ENCODE measurements at regions not wholly inside any gene's neighbourhood (a gene's known extent, or its start where the extent isn't known, plus 50 kb on each side); places are given as distances from the start of the nearest gene placed in this dataset.
"Not testable (repeated sequence)": the region's sequence is repeated elsewhere in the genome, so short reads cannot be mapped to it uniquely, and the experiment has no call there.

DNA sequence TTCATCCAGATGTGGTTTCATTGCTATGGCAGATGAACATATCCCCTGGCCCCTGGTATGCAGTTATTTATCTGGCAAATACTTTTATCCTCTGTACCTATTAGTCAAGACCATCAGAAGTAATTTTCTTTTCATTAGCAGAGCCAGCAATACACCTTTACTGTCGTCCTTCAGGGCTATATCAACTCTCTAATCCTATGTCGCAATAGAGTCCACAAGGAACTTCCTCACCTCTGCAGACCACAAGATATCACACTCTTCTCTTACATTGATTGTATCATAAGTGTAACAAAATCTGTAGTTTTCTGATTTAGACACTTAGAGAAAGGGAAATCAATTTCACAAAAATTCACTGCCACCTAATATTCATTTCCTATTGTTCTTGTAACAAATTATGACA is 252.9 kb upstream of the DCC start:
- no peak for ATAC-seq

GRCh38 chr18:52090005-52090404 is 250.0 kb upstream of the DCC start:
- ATAC-seq: no peak

GRCh38 chr18:52093171-52093570 is 246.8 kb upstream of the DCC start:
- ATAC-seq: no peak

GRCh38 chr18:52118684-52119083 is 221.3 kb upstream of the DCC start:
- no peak for ATAC-seq

GRCh38 chr18:52130624-52131301 is 209.2 kb upstream of the DCC start:
- no peak for ATAC-seq

DNA sequence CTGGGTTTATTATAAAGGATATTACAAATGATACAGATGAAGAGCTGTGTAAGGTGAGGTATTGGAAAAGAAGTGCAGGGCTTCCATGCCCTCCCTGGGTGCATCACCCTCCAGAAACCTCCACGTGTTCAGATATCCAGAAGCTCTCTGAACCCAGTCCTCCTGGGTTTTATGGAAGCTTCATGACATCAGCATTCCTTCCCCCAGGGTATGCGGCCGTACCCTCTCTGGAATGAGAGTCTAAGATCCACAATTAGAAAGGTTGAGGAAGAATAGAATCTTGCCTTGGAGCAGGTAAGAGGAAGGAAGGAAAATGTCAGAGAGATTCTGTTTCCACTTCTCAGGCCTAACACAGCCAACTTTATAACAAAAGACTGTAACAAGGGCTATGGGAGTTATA is 208.2 kb upstream of the DCC start:
- ATAC-seq: no peak

DNA sequence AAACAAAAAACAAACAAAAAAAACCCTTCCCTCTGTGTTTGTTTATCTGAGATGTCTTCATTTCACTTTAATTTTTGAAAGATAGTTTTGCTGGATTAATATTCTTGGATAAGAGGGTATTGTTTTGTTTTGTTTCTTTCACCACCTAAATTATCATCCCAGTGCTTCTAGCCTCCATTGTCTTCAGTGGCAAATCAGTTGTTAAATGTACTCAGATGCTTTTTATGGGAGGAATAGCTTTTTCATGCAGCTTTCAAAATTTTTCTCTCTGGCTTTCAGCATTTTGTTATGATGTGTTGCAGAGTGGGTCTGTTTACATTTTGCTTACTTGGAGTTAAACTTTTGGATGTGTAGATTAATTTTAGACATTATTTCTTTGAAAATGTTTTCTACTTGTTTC is 203.5 kb upstream of the DCC start:
- no peak for ATAC-seq

GRCh38 chr18:52140986-52141385 is 199.0 kb upstream of the DCC start:
- ATAC-seq: no peak

- no peak for ATAC-seq
These were observed 189.9 kb upstream of the DCC start for GRCh38 chr18:52150050-52150449.

DNA sequence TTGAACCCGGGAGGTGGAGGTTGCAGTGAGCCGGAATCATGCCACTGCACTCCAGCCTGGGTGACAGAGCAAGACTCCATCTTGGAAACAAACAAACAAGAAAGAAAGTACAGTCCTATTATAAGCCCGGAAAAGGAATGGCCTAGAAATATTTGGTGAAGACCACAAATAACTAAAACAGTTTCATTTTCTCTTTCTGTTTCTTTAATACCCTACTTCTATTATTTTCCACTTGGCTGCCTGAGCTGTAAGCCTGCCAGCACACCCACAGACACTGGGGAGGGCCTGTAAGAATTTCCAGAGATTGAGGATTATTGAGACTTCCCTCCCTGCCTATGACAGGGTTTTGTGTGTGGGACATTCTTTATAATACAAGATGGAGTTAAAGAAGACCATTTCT is 188.0 kb upstream of the DCC start:
- no peak for ATAC-seq

GRCh38 chr18:52156166-52156565 is 183.8 kb upstream of the DCC start:
- ATAC-seq: no peak

- no peak for ATAC-seq
These were observed 179.4 kb upstream of the DCC start for GRCh38 chr18:52160636-52161035.

DNA sequence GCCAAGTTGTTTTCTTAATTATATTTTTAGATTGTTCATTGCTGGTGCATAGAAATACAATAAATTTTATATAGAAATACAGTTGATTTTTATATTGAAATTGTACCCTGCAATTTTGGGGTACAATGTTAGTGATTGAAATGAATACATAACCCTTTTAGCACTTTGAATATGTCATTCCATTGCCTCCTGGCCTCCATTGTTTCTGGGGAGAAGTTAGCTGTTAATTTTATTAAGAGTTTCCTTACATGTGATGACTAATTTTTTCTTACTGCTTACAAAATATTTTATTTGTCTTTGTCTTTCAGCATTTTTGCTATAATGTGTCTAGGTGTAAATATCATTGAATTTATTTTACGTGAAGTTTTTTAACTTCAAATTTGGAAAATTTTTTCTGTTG is 176.5 kb upstream of the DCC start:
- ATAC-seq: no peak

DNA sequence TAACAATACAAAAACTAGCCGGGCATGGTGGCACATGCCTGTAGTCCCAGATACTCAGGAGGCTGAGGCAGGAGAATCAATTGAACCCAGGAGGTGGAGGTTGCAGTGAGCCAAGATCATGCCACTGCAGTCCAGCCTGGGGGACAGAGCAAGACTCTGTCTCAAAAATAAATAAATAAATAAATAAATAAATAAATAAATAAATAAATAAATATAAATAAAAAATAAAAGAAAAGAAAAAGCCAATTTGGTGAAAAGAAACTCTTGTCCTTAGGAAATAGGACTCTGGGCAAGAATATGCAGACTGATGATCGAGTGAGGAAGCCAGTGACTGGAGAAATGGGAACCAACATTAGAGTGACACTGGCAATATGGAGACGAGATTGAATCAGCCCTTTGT is 171.9 kb upstream of the DCC start:
- not testable (repeated sequence) for ATAC-seq

DNA sequence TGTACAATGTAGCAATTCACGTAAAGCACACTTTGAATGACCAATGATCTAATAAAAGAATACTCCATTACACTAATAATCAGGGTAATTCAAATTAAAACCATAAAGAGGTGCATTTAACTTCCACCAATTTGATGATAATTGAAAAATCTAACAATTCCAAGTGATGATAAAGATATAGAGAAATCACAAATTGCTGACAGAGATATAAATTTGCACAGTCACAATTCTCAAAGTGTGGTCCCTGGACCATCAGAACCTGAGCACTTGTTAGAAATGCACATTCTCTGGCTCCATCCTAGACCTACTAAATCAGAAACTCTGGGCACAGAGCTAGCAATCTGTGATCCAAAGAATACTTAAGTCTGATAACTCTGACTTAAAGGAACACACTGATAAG is 165.8 kb upstream of the DCC start:
- no peak for ATAC-seq

GRCh38 chr18:52175406-52175805 is 164.6 kb upstream of the DCC start:
- no peak for ATAC-seq

GRCh38 chr18:52183107-52183506 is 156.9 kb upstream of the DCC start:
- ATAC-seq: no peak

- ATAC-seq: no peak
These were observed 149.8 kb upstream of the DCC start for GRCh38 chr18:52190195-52190594.

DNA sequence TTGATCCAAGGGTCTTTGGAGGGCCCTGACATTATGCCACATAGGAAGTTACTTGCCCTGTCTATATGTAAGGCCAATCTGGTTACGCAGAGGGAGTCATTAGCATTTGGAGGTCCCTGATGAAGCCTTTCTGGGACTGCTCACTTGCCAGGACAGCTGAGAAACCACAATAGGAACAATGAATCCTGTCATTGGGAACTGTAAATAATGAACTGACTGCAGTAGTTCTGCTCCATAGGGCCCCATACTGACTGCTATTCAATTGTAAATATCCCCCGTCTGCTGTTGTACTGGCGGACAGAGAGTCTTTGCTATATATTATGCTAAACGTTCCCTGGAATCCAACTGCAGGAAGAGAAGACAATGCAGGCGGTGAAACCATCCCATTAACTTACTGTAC is 149.4 kb upstream of the DCC start:
- ATAC-seq: no peak

DNA sequence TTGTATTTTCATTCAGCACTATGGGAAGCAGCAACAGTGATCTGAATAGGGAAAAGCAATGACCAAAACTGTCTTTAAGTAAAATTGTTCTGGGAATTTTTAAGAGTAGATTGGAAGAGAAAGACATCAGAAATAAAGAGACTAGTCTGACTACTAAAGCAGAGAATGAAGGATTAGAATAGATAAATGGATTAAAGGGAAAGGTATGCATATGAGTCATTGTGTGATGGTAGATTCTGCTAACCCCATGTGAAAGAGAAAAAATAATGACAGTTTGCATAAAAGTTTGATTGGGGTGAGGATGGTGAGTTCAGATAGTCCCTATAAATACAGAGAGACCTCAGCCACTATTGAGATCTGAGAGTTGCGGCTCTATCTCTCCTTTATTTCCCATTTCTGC is 139.6 kb upstream of the DCC start:
- no peak for ATAC-seq

GRCh38 chr18:52200921-52201663 is 138.9 kb upstream of the DCC start:
- no peak for ATAC-seq

GRCh38 chr18:52208646-52209045 is 131.4 kb upstream of the DCC start:
- ATAC-seq: no peak

DNA sequence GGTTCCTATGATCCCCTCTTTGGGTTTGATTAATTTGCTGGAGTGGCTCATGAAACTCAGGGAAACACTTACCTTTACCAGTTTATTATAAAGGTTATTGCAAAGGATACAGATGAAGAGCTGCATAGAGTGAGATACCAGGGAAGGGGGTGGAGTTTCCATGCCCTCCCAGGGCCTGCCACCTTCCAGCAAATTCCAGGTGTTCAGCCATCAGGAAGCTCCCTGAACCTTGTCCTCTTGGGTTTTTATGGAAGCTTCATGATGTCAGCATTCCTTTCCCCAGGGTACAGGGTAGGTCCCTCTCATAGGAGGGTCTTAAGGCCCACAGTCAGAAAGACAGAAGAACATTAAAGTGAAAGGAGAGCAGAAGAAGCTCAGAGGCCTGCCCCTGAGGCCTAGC is 123.9 kb upstream of the DCC start:
- no peak for ATAC-seq

- no peak for ATAC-seq
These were observed 123.3 kb upstream of the DCC start for GRCh38 chr18:52216666-52217065.

DNA sequence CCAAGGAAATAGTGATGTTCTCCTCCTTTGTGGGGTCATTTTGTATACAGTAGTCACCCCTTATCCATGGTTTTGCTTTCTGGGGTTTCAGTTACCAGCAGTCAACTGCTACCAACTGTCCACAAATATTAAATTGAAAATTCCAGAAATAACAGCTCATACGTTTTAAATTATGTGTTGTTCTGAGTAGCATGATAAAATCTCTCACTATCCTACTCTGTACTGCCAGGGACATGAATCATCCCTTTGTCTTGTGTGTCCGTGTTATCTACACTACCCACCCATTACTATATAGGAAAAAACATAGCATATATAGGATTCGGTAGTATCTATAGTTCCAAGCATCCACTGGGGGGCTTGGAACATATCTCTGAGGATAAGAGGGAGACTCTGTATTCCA is 120.9 kb upstream of the DCC start:
- no peak for ATAC-seq

All from activated CD4-positive, CD25-positive, alpha-beta regulatory T cell treated with anti-CD3 and anti-CD28 coated beads, Interleukin-2, amount 50 U/mL, for 24 hours (primary cell).